Stimulated activated naive B cell treated with anti-CD40 and anti-IgM and Interleukin-4, amounts not matched to agents 10 μg/mL and 1 μg/mL and 100 μg/mL, for 72 hours (primary cell): ENCODE measurements at regions not wholly inside any gene's neighbourhood (a gene's known extent, or its start where the extent isn't known, plus 50 kb on each side); places are given as distances from the start of the nearest gene placed in this dataset.
A peak's percentile ranks its signal among the peaks of the same experiment; 100 is the strongest.

Source experiments
- ATAC-seq, 2 donors: fragments of 150-1000 bp; cut with Tn5 transposase; replicated peaks; 2 replicates each; pipeline ENCODE4 v1.10.0; 2021; ENCODE audit warnings: moderate library complexity in 1 of 2
- DNase-seq: peaks from one replicate; pipeline ENCODE4 v3.0.0; 2021
- H3K27ac Mint-ChIP-seq: one replicate; pipeline ENCODE4 v1.8.0; 2022; ENCODE audit warnings: mild to moderate bottlenecking, mixed read lengths
- H3K27me3 Mint-ChIP-seq, 2 donors: one replicate each; pipeline ENCODE4 v1.8.0; 2022; ENCODE audit warnings: mixed read lengths in 2 of 2
- H3K36me3 Mint-ChIP-seq, 2 donors: one replicate each; pipeline ENCODE4 v1.8.0; 2022; ENCODE audit warnings: mixed read lengths in 2 of 2, mild to moderate bottlenecking in 1 of 2
- H3K4me1 Mint-ChIP-seq, 2 donors: one replicate each; pipeline ENCODE4 v1.8.0; 2022; ENCODE audit warnings: mixed read lengths in 2 of 2, mild to moderate bottlenecking in 1 of 2
- H3K4me3 Mint-ChIP-seq, 2 donors: one replicate each; pipeline ENCODE4 v1.8.0; 2022; ENCODE audit warnings: mild to moderate bottlenecking in 2 of 2, mixed read lengths in 2 of 2, moderate library complexity in 1 of 2
- H3K9me3 Mint-ChIP-seq, 2 donors: one replicate each; pipeline ENCODE4 v1.8.0; 2022; ENCODE audit warnings: mixed read lengths in 2 of 2, mild to moderate bottlenecking in 1 of 2

DNA sequence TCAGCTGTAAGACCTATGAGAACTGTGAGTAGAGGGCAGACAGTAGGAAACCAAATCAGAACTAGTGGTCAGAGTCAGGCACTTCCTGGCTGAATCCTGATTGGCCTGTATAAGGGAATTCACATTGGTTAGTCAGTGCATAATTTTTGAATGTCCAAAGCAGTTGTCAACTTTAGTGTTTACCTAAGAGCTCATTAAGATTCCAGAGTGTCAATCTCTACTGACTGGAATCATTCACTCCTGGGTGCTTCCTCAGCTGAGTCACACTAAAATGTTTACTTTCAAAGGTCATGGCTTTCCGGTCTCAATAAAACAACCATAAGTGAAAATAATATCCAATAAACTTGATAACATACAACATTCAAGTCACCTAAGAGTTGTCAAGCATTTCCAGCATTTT, 306.1 kb downstream of the C11orf87 start:
- DNase-seq (no peak), ATAC-seq (no peak)
- Mint-ChIP-seq H3K9me3 (peaks cover 0 to 2% of the 10 kb centered on the region in 2 donors), H3K36me3 (no peaks in the 10 kb centered on the region), H3K27ac (no peak overlapping the region), H3K4me1 (no peaks in the 10 kb centered on the region), H3K27me3 (no peaks in the 10 kb centered on the region), H3K4me3 (no peak overlapping the region)

DNA sequence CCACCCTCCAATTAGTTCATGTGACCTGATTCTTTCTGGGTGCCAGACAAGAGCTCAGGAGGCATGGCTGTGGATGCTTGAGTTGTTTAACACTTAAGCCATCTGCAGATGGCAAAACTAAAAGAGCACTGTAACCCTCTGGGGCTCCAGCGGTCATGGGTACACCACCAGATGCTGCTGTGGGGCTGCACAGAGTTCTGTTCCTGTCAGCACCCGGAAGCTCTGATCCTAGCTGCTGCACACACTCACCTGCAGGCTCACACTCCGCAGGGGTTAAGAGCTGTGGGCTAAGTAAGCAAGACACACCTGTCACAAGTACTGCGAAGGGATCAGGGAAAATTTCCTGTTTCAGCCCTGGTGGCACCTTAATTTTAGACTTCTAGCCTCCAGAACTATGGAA, 307.8 kb downstream of the C11orf87 start:
- DNase-seq = no peak
- no peaks in the 10 kb centered on the region for H3K27me3 Mint-ChIP-seq
- no peaks in the 10 kb centered on the region for H3K4me1 Mint-ChIP-seq
- H3K4me3 Mint-ChIP-seq = no peak overlapping the region
- no peak for ATAC-seq
- H3K9me3 Mint-ChIP-seq = peaks cover 0 to 2% of the 10 kb centered on the region in 2 donors
- H3K36me3 Mint-ChIP-seq = no peaks in the 10 kb centered on the region
- H3K27ac Mint-ChIP-seq = no peak overlapping the region

- Mint-ChIP-seq H3K4me3 (no peak overlapping the region), H3K27me3 (no peaks in the 10 kb centered on the region), H3K9me3 (peaks cover 0 to 2% of the 10 kb centered on the region in 2 donors), H3K36me3 (no peaks in the 10 kb centered on the region), H3K27ac (no peak overlapping the region), H3K4me1 (no peaks in the 10 kb centered on the region)
- no peak for DNase-seq
- no peak for ATAC-seq
Measured at GRCh38 chr11:109730669-109731068, 308.7 kb downstream of the C11orf87 start.

GRCh38 chr11:109731451-109731850, 309.5 kb downstream of the C11orf87 start:
- Mint-ChIP-seq H3K4me1 (no peaks in the 10 kb centered on the region), H3K9me3 (peaks cover 0 to 2% of the 10 kb centered on the region in 2 donors), H3K36me3 (no peaks in the 10 kb centered on the region), H3K4me3 (no peak overlapping the region), H3K27me3 (no peaks in the 10 kb centered on the region), H3K27ac (no peak overlapping the region)
- DNase-seq (no peak), ATAC-seq (no peak)

GRCh38 chr11:109733245-109733644, 311.3 kb downstream of the C11orf87 start:
- Mint-ChIP-seq H3K4me1 (no peaks in the 10 kb centered on the region), H3K27ac (no peak overlapping the region), H3K9me3 (peaks cover 0 to 6% of the 10 kb centered on the region in 2 donors), H3K27me3 (peaks cover 4 to 7% of the 10 kb centered on the region in 2 donors), H3K4me3 (no peak overlapping the region), H3K36me3 (no peaks in the 10 kb centered on the region)
- DNase-seq = no peak
- ATAC-seq = no peak

DNA sequence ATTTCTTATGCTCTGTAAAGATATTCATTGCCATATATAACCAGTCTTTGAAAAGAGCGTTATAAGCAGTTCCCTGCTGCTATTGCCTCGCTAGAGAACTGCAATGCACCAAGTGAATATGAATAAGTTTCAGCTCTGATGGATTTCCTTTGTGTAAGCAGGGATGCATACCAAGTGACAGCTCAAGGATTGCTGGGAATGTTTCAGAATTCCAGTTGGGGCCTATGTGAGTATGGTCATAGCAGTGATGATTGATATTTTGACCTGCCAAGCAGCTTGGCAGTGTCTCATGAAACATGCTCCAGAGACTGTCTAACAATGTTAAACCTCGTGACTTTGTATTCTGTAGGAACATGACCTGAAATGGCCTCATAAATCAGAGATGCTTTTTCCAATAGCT, 312.6 kb downstream of the C11orf87 start:
- H3K36me3 Mint-ChIP-seq = no peaks in the 10 kb centered on the region
- no peaks in the 10 kb centered on the region for H3K4me1 Mint-ChIP-seq
- H3K9me3 Mint-ChIP-seq = peaks cover 0 to 3% of the 10 kb centered on the region in 2 donors
- DNase-seq (no peak), ATAC-seq (no peak)
- H3K27me3 Mint-ChIP-seq = peaks cover 4 to 19% of the 10 kb centered on the region in 2 donors
- H3K4me3 Mint-ChIP-seq = no peak overlapping the region
- H3K27ac Mint-ChIP-seq = no peak overlapping the region

DNA sequence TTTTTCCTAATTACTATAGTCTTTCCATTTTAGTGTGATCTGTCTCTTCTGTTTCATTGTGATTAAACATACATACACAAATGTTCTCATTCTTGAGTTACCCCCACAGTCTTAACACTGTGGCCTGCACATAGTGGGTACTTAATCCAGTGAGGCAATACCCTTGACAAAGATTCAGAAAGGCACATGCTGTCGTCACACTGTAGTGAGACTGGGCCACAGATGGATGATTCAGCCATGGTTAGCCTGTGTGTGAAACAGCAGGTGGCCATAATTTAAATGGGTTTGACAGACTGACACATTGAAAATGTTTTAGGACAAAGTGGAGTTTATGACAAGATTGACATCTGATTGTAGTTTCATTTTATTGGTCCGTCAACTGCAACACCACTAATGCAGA, 313.1 kb downstream of the C11orf87 start:
- Mint-ChIP-seq H3K27me3 (peaks cover 4 to 19% of the 10 kb centered on the region in 2 donors), H3K4me3 (no peak overlapping the region), H3K27ac (no peak overlapping the region), H3K36me3 (no peaks in the 10 kb centered on the region), H3K9me3 (peaks cover 0 to 3% of the 10 kb centered on the region in 2 donors), H3K4me1 (no peaks in the 10 kb centered on the region)
- DNase-seq (no peak), ATAC-seq (no peak)

- ATAC-seq (no peak), DNase-seq (no peak)
- Mint-ChIP-seq H3K4me1 (no peaks in the 10 kb centered on the region), H3K27ac (no peak overlapping the region), H3K9me3 (peaks cover 0 to 3% of the 10 kb centered on the region in 2 donors), H3K4me3 (no peak overlapping the region), H3K36me3 (no peaks in the 10 kb centered on the region), H3K27me3 (peaks cover 4 to 19% of the 10 kb centered on the region in 2 donors)
Measured at GRCh38 chr11:109739379-109739778, 317.4 kb downstream of the C11orf87 start.

- no peak overlapping the region for H3K4me3 Mint-ChIP-seq
- ATAC-seq = no peak
- H3K4me1 Mint-ChIP-seq = no peaks in the 10 kb centered on the region
- DNase-seq = no peak
- peaks cover 3 to 8% of the 10 kb centered on the region in 2 donors for H3K27me3 Mint-ChIP-seq
- no peak overlapping the region for H3K27ac Mint-ChIP-seq
- H3K9me3 Mint-ChIP-seq = no peaks in the 10 kb centered on the region
- H3K36me3 Mint-ChIP-seq = no peaks in the 10 kb centered on the region
Measured at GRCh38 chr11:109745996-109746625, 324.1 kb downstream of the C11orf87 start.

- peak in 1 of 2 donors; percentile 27 for ATAC-seq
Measured at GRCh38 chr11:109747839-109748238, 325.8 kb downstream of the C11orf87 start.

GRCh38 chr11:109749476-109749875, 327.5 kb downstream of the C11orf87 start:
- no peak for ATAC-seq
- H3K27ac Mint-ChIP-seq = no peak overlapping the region

More at GRCh38 chr11:109747839-109748238, 325.8 kb downstream of the C11orf87 start:
- H3K9me3 Mint-ChIP-seq = no peaks in the 10 kb centered on the region
- H3K27me3 Mint-ChIP-seq = peaks cover 3 to 8% of the 10 kb centered on the region in 2 donors
- no peak for DNase-seq
- H3K27ac Mint-ChIP-seq = no peak overlapping the region
- no peak overlapping the region for H3K4me3 Mint-ChIP-seq
- no peaks in the 10 kb centered on the region for H3K4me1 Mint-ChIP-seq
- no peaks in the 10 kb centered on the region for H3K36me3 Mint-ChIP-seq

DNA sequence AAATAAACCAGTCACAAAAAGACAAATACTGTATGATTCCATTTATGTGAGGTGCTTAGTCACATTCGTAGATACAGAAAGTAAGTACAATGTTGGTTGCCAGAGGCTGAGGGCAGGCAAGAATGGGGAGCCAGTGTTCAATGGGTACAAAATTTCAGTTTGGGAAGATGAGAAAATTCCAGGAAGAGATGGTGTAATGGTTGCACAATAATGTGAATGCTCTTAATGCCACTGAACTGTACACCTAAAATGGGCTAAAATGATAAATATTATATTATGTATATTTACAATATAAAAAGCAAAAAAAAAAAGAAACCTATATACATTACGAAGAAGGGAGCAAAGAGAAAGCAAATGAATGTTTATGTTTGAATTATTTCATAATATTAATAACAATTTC, 329.0 kb downstream of the C11orf87 start:
- H3K4me1 Mint-ChIP-seq = no peaks in the 10 kb centered on the region
- no peak for ATAC-seq
- H3K36me3 Mint-ChIP-seq = no peaks in the 10 kb centered on the region
- no peak overlapping the region for H3K4me3 Mint-ChIP-seq
- H3K27me3 Mint-ChIP-seq = peaks cover 3 to 8% of the 10 kb centered on the region in 2 donors
- no peak overlapping the region for H3K27ac Mint-ChIP-seq
- no peak for DNase-seq
- no peaks in the 10 kb centered on the region for H3K9me3 Mint-ChIP-seq

More at GRCh38 chr11:109749476-109749875, 327.5 kb downstream of the C11orf87 start:
- peaks cover 3 to 8% of the 10 kb centered on the region in 2 donors for H3K27me3 Mint-ChIP-seq
- H3K36me3 Mint-ChIP-seq = no peaks in the 10 kb centered on the region
- no peak for DNase-seq
- H3K4me1 Mint-ChIP-seq = no peaks in the 10 kb centered on the region
- H3K4me3 Mint-ChIP-seq = no peak overlapping the region
- H3K9me3 Mint-ChIP-seq = no peaks in the 10 kb centered on the region

- no peak for ATAC-seq
- no peak overlapping the region for H3K27ac Mint-ChIP-seq
- H3K4me1 Mint-ChIP-seq = no peaks in the 10 kb centered on the region
- no peak overlapping the region for H3K4me3 Mint-ChIP-seq
- peaks cover 3 to 8% of the 10 kb centered on the region in 2 donors for H3K27me3 Mint-ChIP-seq
- H3K9me3 Mint-ChIP-seq = no peaks in the 10 kb centered on the region
- no peaks in the 10 kb centered on the region for H3K36me3 Mint-ChIP-seq
- DNase-seq = no peak
Measured at GRCh38 chr11:109752212-109752825, 330.3 kb downstream of the C11orf87 start.

DNA sequence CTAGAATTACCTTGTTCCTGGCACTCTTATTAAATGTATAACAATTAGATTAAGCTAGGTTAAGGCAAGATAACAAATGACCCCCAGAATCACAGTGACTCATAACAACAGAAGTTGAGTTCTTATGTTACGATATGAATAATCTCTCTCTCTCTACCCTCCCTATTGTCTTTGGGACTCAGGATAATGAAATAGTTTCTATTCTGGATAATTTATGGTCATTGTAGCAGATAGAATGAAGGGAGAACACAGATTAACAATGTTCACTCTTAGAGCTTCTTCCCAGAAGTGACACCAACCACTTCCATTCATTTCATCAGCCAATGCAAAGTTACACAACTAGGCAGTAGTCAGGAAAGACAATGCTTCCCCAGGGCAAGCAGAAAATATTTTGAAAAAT, 334.5 kb downstream of the C11orf87 start:
- Mint-ChIP-seq H3K27ac (no peak overlapping the region), H3K36me3 (no peaks in the 10 kb centered on the region), H3K4me3 (no peak overlapping the region), H3K9me3 (peaks cover 0 to 3% of the 10 kb centered on the region in 2 donors), H3K27me3 (no peaks in the 10 kb centered on the region), H3K4me1 (no peaks in the 10 kb centered on the region)
- DNase-seq (no peak), ATAC-seq (no peak)

- DNase-seq (no peak), ATAC-seq (no peak)
- Mint-ChIP-seq H3K27me3 (no peaks in the 10 kb centered on the region), H3K9me3 (peaks cover 0 to 3% of the 10 kb centered on the region in 2 donors), H3K27ac (no peak overlapping the region), H3K4me1 (no peaks in the 10 kb centered on the region), H3K4me3 (no peak overlapping the region), H3K36me3 (no peaks in the 10 kb centered on the region)
Measured at GRCh38 chr11:109756951-109757350, 335.0 kb downstream of the C11orf87 start.
